Endothelial cell of umbilical vein (primary cell): ENCODE measurements at regions not wholly inside any gene's neighbourhood (a gene's known extent, or its start where the extent isn't known, plus 50 kb on each side); places are given as distances from the start of the nearest gene placed in this dataset.

Experiments
- BruUV-seq: library from RNA; stranded (reverse); fragments of 400-500 nt; replicated peaks from 2 replicates; lab custom pipeline; 2021; lab: Mats Ljungman, UMichigan
- CTCF ChIA-PET: fragments of 300-600, 350-600 bp; sonication (Branson Sonifier 250); formaldehyde crosslinking; loops from one replicate; lab custom pipeline; 2021; ENCODE audit warnings: antibody characterized with exemption, inconsistent platforms; lab: Charles Lee
- POLR2A ChIA-PET: fragments of 300-600, 350-600 bp; sonication (Branson Sonifier 250); formaldehyde crosslinking; loops from one replicate; lab custom pipeline; 2021; ENCODE audit warnings: antibody characterized with exemption, inconsistent platforms; lab: Charles Lee
- DNase-seq: peaks from one replicate; pipeline ENCODE4 v3.0.0-alpha.2; 2011; ENCODE audit warnings: low read depth, low spot score
- FAIRE-seq: peaks from 2 replicates; lab custom pipeline; 2011; peaks lifted over from hg19 to GRCh38; lab: Jason Lieb, UNC
- H2AFZ ChIP-seq: 2 replicates; pipeline ENCODE4 v1.6.0; 2012; ENCODE audit warnings: low read depth, low read length, control low read depth, inconsistent platforms
- H3K27ac ChIP-seq: 2 replicates; pipeline ENCODE4 v1.5.1; 2011; ENCODE audit warnings: low read depth, mild to moderate bottlenecking, control low read depth, low read length, moderate library complexity; ENCODE audit not compliant: insufficient read depth
- H3K27me3 ChIP-seq, 2 experiments: 2 replicates each; pipeline versions ENCODE4 v1.6.0 to v1.6.1; 2011; ENCODE audit warnings: low read length in 2 of 2, mixed read lengths in 1 of 2; ENCODE audit not compliant: control insufficient read depth in 2 of 2, insufficient read depth in 2 of 2
- H3K36me3 ChIP-seq, 2 experiments: 2 replicates in 1 of 2; 3 replicates in 1 of 2; pipeline ENCODE4 v1.5.1; 2011; ENCODE audit warnings: low read length in 2 of 2, mild to moderate bottlenecking in 1 of 2, moderate library complexity in 1 of 2; ENCODE audit not compliant: control insufficient read depth in 2 of 2, insufficient read depth in 2 of 2; ENCODE audit errors: extremely low read depth in 1 of 2
- H3K4me1 ChIP-seq: 3 replicates; pipeline ENCODE4 v1.5.1; 2011; ENCODE audit warnings: mild to moderate bottlenecking, low read length; ENCODE audit not compliant: control insufficient read depth, insufficient read depth; ENCODE audit errors: extremely low read depth
- H3K4me2 ChIP-seq: 2 replicates; pipeline ENCODE4 v1.6.1; 2011; ENCODE audit warnings: low read length, control low read depth, mixed read lengths; ENCODE audit not compliant: insufficient read depth
- H3K4me3 ChIP-seq, 3 experiments: fragments of 200-600 bp in 1 of 3; sonication (generic), shearing (Covaris generic) in 1 of 3; replicated peaks in 1 of 3; 2 replicates each; pipeline ENCODE4 v1.5.1; 2011 to 2016; ENCODE audit warnings: control low read depth in 3 of 3, low read length in 3 of 3, mild to moderate bottlenecking in 2 of 3, inconsistent platforms in 1 of 3, low read depth in 1 of 3, moderate library complexity in 1 of 3; ENCODE audit not compliant: insufficient read depth in 1 of 3
- H3K79me2 ChIP-seq: 2 replicates; pipeline ENCODE4 v1.6.0; 2012; ENCODE audit warnings: low read length, inconsistent platforms; ENCODE audit not compliant: control insufficient read depth, insufficient read depth
- H3K9ac ChIP-seq: replicated peaks from 2 replicates; pipeline ENCODE3; 2011; ENCODE audit warnings: low read length, control low read depth; ENCODE audit not compliant: insufficient read depth; ENCODE audit errors: extremely low read depth
- H3K9me1 ChIP-seq: replicated peaks from 3 replicates; pipeline ENCODE4 v1.6.0; 2011; ENCODE audit warnings: mild to moderate bottlenecking, low read length; ENCODE audit not compliant: control insufficient read depth, insufficient read depth; ENCODE audit errors: extremely low read depth
- H3K9me3 ChIP-seq: replicated peaks from 2 replicates; pipeline ENCODE4 v1.5.1; 2012; ENCODE audit warnings: low read length, inconsistent platforms; ENCODE audit not compliant: control insufficient read depth, insufficient read depth
- H4K20me1 ChIP-seq: replicated peaks from 2 replicates; pipeline ENCODE3; 2011; ENCODE audit warnings: mild to moderate bottlenecking, low read length; ENCODE audit not compliant: control insufficient read depth, insufficient read depth; ENCODE audit errors: extremely low read depth
- EZH2 ChIP-seq: IDR thresholded peaks from 2 replicates; pipeline ENCODE4 v1.6.1; 2012; ENCODE audit warnings: borderline replicate concordance, low read depth, mild to moderate bottlenecking, moderate library complexity, low read length, inconsistent platforms; ENCODE audit not compliant: severe bottlenecking
- FOS ChIP-seq: IDR thresholded peaks from 2 replicates; pipeline ENCODE4 v1.6.1; 2011; ENCODE audit warnings: mild to moderate bottlenecking, low read length, moderate library complexity, borderline replicate concordance; ENCODE audit not compliant: insufficient read depth
- GATA2 ChIP-seq: IDR thresholded peaks from 2 replicates; pipeline ENCODE4 v1.7.0; 2011; ENCODE audit warnings: low read depth, mild to moderate bottlenecking, moderate library complexity, mixed read lengths, low read length; ENCODE audit not compliant: insufficient read length, insufficient read depth
- JUN ChIP-seq: IDR thresholded peaks from 2 replicates; pipeline ENCODE4 v1.6.1; 2011; ENCODE audit warnings: borderline replicate concordance, low read depth; ENCODE audit not compliant: insufficient read length, insufficient read depth
- MYC ChIP-seq: IDR thresholded peaks from one replicate; pipeline ENCODE4 v1.6.1; 2011; ENCODE audit warnings: mild to moderate bottlenecking, low read depth, low read length
- POLR2A ChIP-seq: IDR thresholded peaks from 2 replicates; pipeline ENCODE4 v1.6.1; 2012; ENCODE audit warnings: low read depth, mild to moderate bottlenecking, control low read depth, low read length
- POLR2AphosphoS5 ChIP-seq: IDR thresholded peaks from 2 replicates; pipeline ENCODE4 v1.6.1; 2012; ENCODE audit warnings: low read depth, mild to moderate bottlenecking, control low read depth, low read length, moderate library complexity; ENCODE audit not compliant: insufficient read depth
- dilution Hi-C: fragments of 300-500 bp; cut with MboI; formaldehyde crosslinking; loops from one replicate; pipeline ENCODE4 v1.15.0; 2019; ENCODE audit warnings: low sequenced_read_pairs; ENCODE audit not compliant: extremely low pct_ligation_motif_present
- intact Hi-C: fragments of 100-400 bp; cut with micrococcal nuclease; formaldehyde crosslinking; loops from one replicate; pipeline ENCODE4 v1.10.0; 2022
- TF ChIP-seq, protein P1 (sequence below): IDR thresholded peaks from 2 replicates; pipeline ENCODE4 v1.6.1; 2011; ENCODE audit not compliant: insufficient read depth, insufficient read length
- TF ChIP-seq, protein P2 (sequence below), 2 donors: IDR thresholded peaks; 1 replicate in 1 of 2; 2 replicates in 1 of 2; pipeline ENCODE4 v1.5.1; 2011; ENCODE audit warnings: low read length in 2 of 2, mild to moderate bottlenecking in 2 of 2, moderate library complexity in 2 of 2, control low read depth in 1 of 2, inconsistent platforms in 1 of 2, low read depth in 1 of 2; ENCODE audit not compliant: insufficient read depth in 1 of 2; ENCODE audit errors: extremely low read depth in 1 of 2

- dilution Hi-C loops, result no loop called here
- no TSS peak for BruUV-seq
- H2AFZ ChIP-seq, result no peak overlapping the region
- no peaks in the 10 kb centered on the region for H3K9me3 ChIP-seq
- H3K9ac ChIP-seq, result no peak overlapping the region
- H3K27me3 ChIP-seq, result peaks cover 0 to 2% of the 10 kb centered on the region in 2 experiments
- DNase-seq, result no peak
- intact Hi-C loops, result no loop called here
- POLR2A ChIA-PET, result interaction anchor here (0.6 kb wide), 1 partner anchor 543 kb away, joined by 3 read pairs; no protein-coding TSS in a partner anchor
- CTCF ChIA-PET, result no interaction called here
- no peak overlapping the region for H3K27ac ChIP-seq
- H3K36me3 ChIP-seq, result no peaks in the 10 kb centered on the region
- H3K4me2 ChIP-seq, result no peak overlapping the region
- no peak overlapping the region for H3K4me3 ChIP-seq
- no peaks in the 10 kb centered on the region for H3K79me2 ChIP-seq
- H4K20me1 ChIP-seq, result no peaks in the 10 kb centered on the region
- no peaks in the 10 kb centered on the region for H3K4me1 ChIP-seq
- no peak for FAIRE-seq
- H3K9me1 ChIP-seq, result no peaks in the 10 kb centered on the region
- no peak for TF ChIP-seq EZH2
- TF ChIP-seq, protein P1, sequence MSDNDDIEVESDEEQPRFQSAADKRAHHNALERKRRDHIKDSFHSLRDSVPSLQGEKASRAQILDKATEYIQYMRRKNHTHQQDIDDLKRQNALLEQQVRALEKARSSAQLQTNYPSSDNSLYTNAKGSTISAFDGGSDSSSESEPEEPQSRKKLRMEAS, result no peak
- TF ChIP-seq POLR2AphosphoS5, result no peak
- TF ChIP-seq, protein P2, sequence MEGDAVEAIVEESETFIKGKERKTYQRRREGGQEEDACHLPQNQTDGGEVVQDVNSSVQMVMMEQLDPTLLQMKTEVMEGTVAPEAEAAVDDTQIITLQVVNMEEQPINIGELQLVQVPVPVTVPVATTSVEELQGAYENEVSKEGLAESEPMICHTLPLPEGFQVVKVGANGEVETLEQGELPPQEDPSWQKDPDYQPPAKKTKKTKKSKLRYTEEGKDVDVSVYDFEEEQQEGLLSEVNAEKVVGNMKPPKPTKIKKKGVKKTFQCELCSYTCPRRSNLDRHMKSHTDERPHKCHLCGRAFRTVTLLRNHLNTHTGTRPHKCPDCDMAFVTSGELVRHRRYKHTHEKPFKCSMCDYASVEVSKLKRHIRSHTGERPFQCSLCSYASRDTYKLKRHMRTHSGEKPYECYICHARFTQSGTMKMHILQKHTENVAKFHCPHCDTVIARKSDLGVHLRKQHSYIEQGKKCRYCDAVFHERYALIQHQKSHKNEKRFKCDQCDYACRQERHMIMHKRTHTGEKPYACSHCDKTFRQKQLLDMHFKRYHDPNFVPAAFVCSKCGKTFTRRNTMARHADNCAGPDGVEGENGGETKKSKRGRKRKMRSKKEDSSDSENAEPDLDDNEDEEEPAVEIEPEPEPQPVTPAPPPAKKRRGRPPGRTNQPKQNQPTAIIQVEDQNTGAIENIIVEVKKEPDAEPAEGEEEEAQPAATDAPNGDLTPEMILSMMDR (IDR thresholded peaks at IDR 0.05; ENCODE audit: extremely low read depth in 1 of 2, insufficient read depth in 1 of 2, low read depth in 1 of 2, low read length in 2 of 2), result no peak
- no peak for TF ChIP-seq JUN
- TF ChIP-seq POLR2A, result no peak
Observed at GRCh38 chr10:33795529-33795928, 461.1 kb upstream of the NRP1 start.

DNA sequence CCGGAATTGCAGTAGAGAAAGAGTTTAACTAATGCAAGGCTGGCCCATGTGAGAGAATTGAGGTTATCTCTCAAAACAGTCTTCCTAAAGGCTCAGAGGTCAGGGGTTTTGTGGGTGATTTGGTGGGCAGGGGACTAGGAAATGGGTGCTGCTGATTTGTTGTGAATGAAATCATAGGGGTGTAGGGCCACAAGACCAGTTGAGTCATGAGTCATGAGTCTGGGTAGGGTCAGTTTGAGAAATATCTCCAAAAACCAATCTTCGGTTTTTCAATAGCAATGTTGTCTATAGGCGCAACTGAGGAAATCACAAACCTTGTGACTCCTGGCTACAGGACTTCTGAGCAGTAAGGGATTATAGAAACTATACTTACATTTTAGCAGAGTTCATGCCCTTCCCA, 460.0 kb upstream of the NRP1 start:
- dilution Hi-C loops (no loop called here), intact Hi-C loops (no loop called here)
- no peaks in the 10 kb centered on the region for H3K4me1 ChIP-seq
- no peak for TF ChIP-seq POLR2A
- TF ChIP-seq JUN, result no peak
- no peak for TF ChIP-seq GATA2
- no peak for TF ChIP-seq MYC
- TF ChIP-seq POLR2AphosphoS5, result no peak
- no peak for TF ChIP-seq EZH2
- TF ChIP-seq, protein P2 (IDR thresholded peaks at IDR 0.05; ENCODE audit: extremely low read depth in 1 of 2, insufficient read depth in 1 of 2, low read depth in 1 of 2, low read length in 2 of 2), result no peak
- TF ChIP-seq FOS, result no peak
- TF ChIP-seq, protein P1, result no peak
- H3K9ac ChIP-seq, result no peak overlapping the region
- H3K79me2 ChIP-seq, result no peaks in the 10 kb centered on the region
- no peak overlapping the region for H3K4me3 ChIP-seq
- FAIRE-seq (no peak), DNase-seq (no peak)
- H4K20me1 ChIP-seq, result no peaks in the 10 kb centered on the region
- BruUV-seq, result no TSS peak
- peaks cover 0 to 2% of the 10 kb centered on the region in 2 experiments for H3K27me3 ChIP-seq
- no peak overlapping the region for H2AFZ ChIP-seq
- ChIA-PET POLR2A (no interaction called here), CTCF (no interaction called here)
- H3K4me2 ChIP-seq, result no peak overlapping the region
- no peaks in the 10 kb centered on the region for H3K9me1 ChIP-seq
- H3K27ac ChIP-seq, result no peak overlapping the region
- no peaks in the 10 kb centered on the region for H3K36me3 ChIP-seq
- no peaks in the 10 kb centered on the region for H3K9me3 ChIP-seq
